SK-N-SH (cell line): ENCODE measurements at regions not wholly inside any gene's neighbourhood (a gene's known extent, or its start where the extent isn't known, plus 50 kb on each side); places are given as distances from the start of the nearest gene placed in this dataset.

Source experiments
- CTCF ChIA-PET: fragments of 300-600, 350-600 bp; formaldehyde crosslinking; extraction: SDS; loops from one replicate; lab custom pipeline; 2021; lab: Yijun Ruan, JAX
- POLR2A ChIA-PET: fragments of 350-600 bp; sonication (Branson Sonifier 250); formaldehyde crosslinking; extraction: SDS; loops from one replicate; lab custom pipeline; 2020; ENCODE audit warnings: antibody characterized with exemption, inconsistent platforms; lab: Yijun Ruan, JAX
- DNase-seq: peaks from one replicate; pipeline ENCODE4 v3.0.0; 2012
- H2AFZ ChIP-seq: fragments of 200-600 bp; sonication (generic); 2 replicates; pipeline ENCODE4 v1.8.1; 2016; ENCODE audit warnings: antibody characterized with exemption, mild to moderate bottlenecking, low read depth
- H3F3A ChIP-seq: fragments of 200-600 bp; sonication (generic); replicated peaks from 2 replicates; pipeline ENCODE3; 2016; ENCODE audit warnings: antibody characterized with exemption, mild to moderate bottlenecking; ENCODE audit not compliant: insufficient read depth
- H3K27ac ChIP-seq, 2 experiments: fragments of 200-500 bp in 1 of 2; fragments of 200-600 bp in 1 of 2; sonication (Bioruptor generic) in 1 of 2; sonication (generic), shearing (Covaris generic) in 1 of 2; 2 replicates each; pipeline versions ENCODE4 v1.5.1 to v1.6.1; 2014 to 2016; ENCODE audit warnings: low read depth in 2 of 2, inconsistent platforms in 1 of 2, low read length in 1 of 2, mild to moderate bottlenecking in 1 of 2, mixed read lengths in 1 of 2
- H3K27me3 ChIP-seq: fragments of 200-600 bp; sonication (generic), shearing (Covaris generic); 2 replicates; pipeline ENCODE4 v1.6.1; 2016; ENCODE audit warnings: mixed run types; ENCODE audit not compliant: insufficient read depth
- H3K36me3 ChIP-seq, 2 experiments: fragments of 200-500 bp in 1 of 2; fragments of 200-600 bp in 1 of 2; sonication (Bioruptor generic) in 1 of 2; sonication (generic) in 1 of 2; replicated peaks in 1 of 2; 2 replicates each; pipeline versions ENCODE3 to v1.5.1; 2014 to 2016; ENCODE audit warnings: low read length in 1 of 2, mild to moderate bottlenecking in 1 of 2; ENCODE audit not compliant: insufficient read depth in 2 of 2, control insufficient read depth in 1 of 2
- H3K4me1 ChIP-seq, 2 experiments: fragments of 200-500 bp in 1 of 2; fragments of 200-600 bp in 1 of 2; sonication (Bioruptor generic) in 1 of 2; sonication (generic), shearing (Covaris generic) in 1 of 2; 2 replicates each; pipeline versions ENCODE4 v1.5.1 to v1.6.1; 2014 to 2016; ENCODE audit warnings: low read depth in 1 of 2, low read length in 1 of 2, mixed run types in 1 of 2; ENCODE audit not compliant: insufficient read depth in 2 of 2, control insufficient read depth in 1 of 2
- H3K4me2 ChIP-seq: fragments of 200-600 bp; sonication (generic), shearing (Covaris generic); 2 replicates; pipeline ENCODE4 v1.6.1; 2017; ENCODE audit warnings: mixed run types
- H3K4me3 ChIP-seq, 2 experiments: fragments of 200-500 bp in 1 of 2; fragments of 200-600 bp in 1 of 2; sonication (Bioruptor generic) in 1 of 2; sonication (generic), shearing (Covaris generic) in 1 of 2; 2 replicates each; pipeline versions ENCODE4 v1.5.1 to v1.8.1; 2014 to 2016; ENCODE audit warnings: low read depth in 2 of 2, inconsistent platforms in 1 of 2, low read length in 1 of 2, mild to moderate bottlenecking in 1 of 2, mixed read lengths in 1 of 2, moderate library complexity in 1 of 2
- H3K79me2 ChIP-seq: fragments of 200-600 bp; sonication (generic); 2 replicates; pipeline ENCODE4 v1.8.1; 2017; ENCODE audit warnings: mild to moderate bottlenecking; ENCODE audit not compliant: insufficient read depth
- H3K9ac ChIP-seq: fragments of 200-600 bp; sonication (generic); 2 replicates; pipeline ENCODE4 v1.6.1; 2017; ENCODE audit warnings: mixed run types
- H3K9me2 ChIP-seq: fragments of 200-600 bp; sonication (generic); 2 replicates; pipeline ENCODE4 v1.6.1; 2017; ENCODE audit warnings: mixed run types
- H3K9me3 ChIP-seq: fragments of 200-600 bp; sonication (generic); 2 replicates; pipeline ENCODE4 v1.6.1; 2017; ENCODE audit warnings: mixed run types, mild to moderate bottlenecking, moderate library complexity
- H4K20me1 ChIP-seq: fragments of 200-600 bp; sonication (generic); 2 replicates; pipeline ENCODE4 v1.6.1; 2017; ENCODE audit warnings: mild to moderate bottlenecking, mixed run types; ENCODE audit not compliant: insufficient read depth
- CTCF ChIP-seq: fragments of 200-600 bp; sonication (generic); IDR thresholded peaks from 2 replicates; pipeline ENCODE4 v1.6.1; 2017; ENCODE audit warnings: antibody characterized with exemption, mild to moderate bottlenecking, moderate library complexity
- ELF1 ChIP-seq: IDR thresholded peaks from 2 replicates; pipeline ENCODE4 v1.4.0; 2012
- MXI1 ChIP-seq: IDR thresholded peaks from 2 replicates; pipeline ENCODE4 v1.6.1; 2012; ENCODE audit warnings: mild to moderate bottlenecking, low read depth, low read length, improper control_type of control experiment
- RXRA ChIP-seq: IDR thresholded peaks from 2 replicates; pipeline ENCODE4 v1.4.0; 2012; ENCODE audit warnings: low read depth, mild to moderate bottlenecking, borderline replicate concordance
- USF2 ChIP-seq: fragments of 150-350 bp; IDR thresholded peaks from 2 replicates; pipeline ENCODE4 v1.6.1; 2017; ENCODE audit warnings: antibody characterized with exemption, low read length, low read depth, borderline replicate concordance
- WGBS: methylation state at CpG from one replicate; pipeline ENCODE4 v1.1.6; 2017; ENCODE audit warnings: low lambda C conversion rate; 5-methylcytosine and 5-hydroxymethylcytosine counted together
- TF ChIP-seq, protein P1 (sequence below): IDR thresholded peaks from 2 replicates; pipeline ENCODE4 v1.4.0; 2012; ENCODE audit warnings: low read depth, borderline replicate concordance

DNA sequence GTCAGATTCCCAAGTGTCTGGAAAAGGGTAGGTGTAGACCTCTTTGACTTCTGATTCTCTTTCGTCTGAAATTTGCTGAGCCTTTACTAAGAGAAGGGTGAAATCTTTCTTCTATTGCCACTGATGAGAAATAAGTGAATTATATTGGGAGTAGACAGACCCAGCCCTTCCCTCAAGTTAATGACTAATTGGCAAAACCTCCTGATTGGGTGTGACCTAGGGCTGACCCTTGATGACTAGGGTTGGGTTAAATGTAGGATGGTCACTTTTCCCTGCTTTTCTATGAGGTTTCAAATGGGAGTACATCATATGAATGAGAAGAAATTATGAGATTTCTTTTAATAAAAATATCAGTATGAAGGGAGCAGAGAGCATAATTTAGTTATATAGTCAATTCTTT is 73.4 kb upstream of the C5orf46 start:
- no peak for DNase-seq
- Histone ChIP-seq H3K27ac (no peak overlapping the region), H3K27me3 (no peaks in the 10 kb centered on the region), H3K9ac (no peak overlapping the region), H4K20me1 (no peaks in the 10 kb centered on the region), H3K9me3 (no peaks in the 10 kb centered on the region; the same call in 1 of the 2 replicates), H3K79me2 (no peaks in the 10 kb centered on the region), H3K4me1 (no peaks in the 10 kb centered on the region), H3F3A (no peaks in the 10 kb centered on the region), H3K4me3 (no peak overlapping the region), H3K4me2 (no peak overlapping the region), H3K9me2 (no peaks in the 10 kb centered on the region), H3K36me3 (no peaks in the 10 kb centered on the region), H2AFZ (no peak overlapping the region)
- TF ChIP-seq, protein P1, sequence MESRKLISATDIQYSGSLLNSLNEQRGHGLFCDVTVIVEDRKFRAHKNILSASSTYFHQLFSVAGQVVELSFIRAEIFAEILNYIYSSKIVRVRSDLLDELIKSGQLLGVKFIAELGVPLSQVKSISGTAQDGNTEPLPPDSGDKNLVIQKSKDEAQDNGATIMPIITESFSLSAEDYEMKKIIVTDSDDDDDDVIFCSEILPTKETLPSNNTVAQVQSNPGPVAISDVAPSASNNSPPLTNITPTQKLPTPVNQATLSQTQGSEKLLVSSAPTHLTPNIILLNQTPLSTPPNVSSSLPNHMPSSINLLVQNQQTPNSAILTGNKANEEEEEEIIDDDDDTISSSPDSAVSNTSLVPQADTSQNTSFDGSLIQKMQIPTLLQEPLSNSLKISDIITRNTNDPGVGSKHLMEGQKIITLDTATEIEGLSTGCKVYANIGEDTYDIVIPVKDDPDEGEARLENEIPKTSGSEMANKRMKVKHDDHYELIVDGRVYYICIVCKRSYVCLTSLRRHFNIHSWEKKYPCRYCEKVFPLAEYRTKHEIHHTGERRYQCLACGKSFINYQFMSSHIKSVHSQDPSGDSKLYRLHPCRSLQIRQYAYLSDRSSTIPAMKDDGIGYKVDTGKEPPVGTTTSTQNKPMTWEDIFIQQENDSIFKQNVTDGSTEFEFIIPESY, result no peak
- no peak for TF ChIP-seq MXI1
- ChIA-PET POLR2A (no interaction called here), CTCF (no interaction called here)
- 65% methylated on average over 1 of the region's 1 CpG for WGBS

DNA sequence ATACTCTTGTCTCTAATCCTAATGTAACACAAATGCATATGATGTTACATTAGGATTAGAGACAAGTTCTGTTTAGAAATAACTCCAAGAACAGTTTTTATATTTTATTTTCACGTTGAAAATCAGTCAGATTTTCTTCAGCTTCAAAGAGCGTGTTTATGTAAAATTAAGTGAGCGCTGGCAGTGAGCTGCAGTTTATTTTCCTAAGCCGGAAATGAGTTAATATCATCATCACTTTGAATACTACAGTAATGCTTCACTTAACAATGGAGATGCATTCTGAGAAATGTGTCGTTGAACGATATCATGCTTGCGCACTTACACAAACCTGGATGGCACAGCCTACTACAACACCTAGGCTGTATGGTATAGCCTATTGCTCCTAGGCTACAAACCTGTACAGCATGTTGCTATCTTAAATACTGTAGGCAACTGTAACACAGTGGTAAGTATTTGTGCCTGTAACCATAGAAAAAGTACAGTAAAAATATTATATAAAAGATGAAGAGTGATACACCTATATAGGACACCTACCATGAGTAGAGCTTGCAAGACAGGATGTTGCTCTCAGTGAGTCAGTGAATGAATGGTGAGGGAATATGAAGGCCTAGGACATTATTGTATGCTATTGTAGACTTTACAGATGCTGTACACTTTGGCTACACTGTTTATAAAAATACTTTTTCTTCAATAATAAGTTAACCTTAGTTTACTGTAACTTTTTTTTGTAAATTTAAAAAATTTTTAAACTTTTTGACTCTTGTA is 65.9 kb upstream of the C5orf46 start:
- H3K9me2 ChIP-seq, result no peaks in the 10 kb centered on the region
- H3K36me3 ChIP-seq, result no peaks in the 10 kb centered on the region
- CTCF ChIA-PET, result interaction anchor here (0.9 kb wide), 1 partner anchor 85 kb away, joined by 3 read pairs; no protein-coding TSS in a partner anchor
- TF ChIP-seq ELF1 (no peak), RXRA (no peak), USF2 (no peak), CTCF (no peak)
- H3K4me1 ChIP-seq, result no peaks in the 10 kb centered on the region
- H4K20me1 ChIP-seq, result no peaks in the 10 kb centered on the region
- 78% methylated on average over 7 of the region's 7 CpGs for WGBS
- POLR2A ChIA-PET, result no interaction called here
- peaks cover 11% of the 10 kb centered on the region for H3F3A ChIP-seq
- H3K79me2 ChIP-seq, result no peaks in the 10 kb centered on the region
- DNase-seq, result no peak
- no peak overlapping the region for H2AFZ ChIP-seq
- no peak overlapping the region for H3K9ac ChIP-seq
- H3K27ac ChIP-seq, result no peak overlapping the region
- no peaks in the 10 kb centered on the region for H3K27me3 ChIP-seq
- no peak overlapping the region for H3K4me3 ChIP-seq
- no peaks in the 10 kb centered on the region; the same call in 1 of the 2 replicates for H3K9me3 ChIP-seq
- H3K4me2 ChIP-seq, result no peak overlapping the region
